Brain microvascular endothelial cell (primary cell): ENCODE measurements at regions not wholly inside any gene's neighbourhood (a gene's known extent, or its start where the extent isn't known, plus 50 kb on each side); places are given as distances from the start of the nearest gene placed in this dataset.

ENCODE experiments used
- DNase-seq: peaks from one replicate; pipeline ENCODE4 v3.0.0-alpha.2; 2020
- H3K27ac ChIP-seq: fragments of 250-450 bp; sonication (Bioruptor Pico); 2 replicates; pipeline ENCODE4 v1.5.1; 2020; ENCODE audit warnings: mild to moderate bottlenecking, moderate library complexity
- H3K27me3 ChIP-seq: fragments of 250-450 bp; sonication (Bioruptor Pico); replicated peaks from 2 replicates; pipeline ENCODE4 v1.5.1; 2020; ENCODE audit warnings: mild to moderate bottlenecking
- H3K36me3 ChIP-seq: fragments of 250-450 bp; sonication (Bioruptor Pico); replicated peaks from 2 replicates; pipeline ENCODE4 v1.5.1; 2020; ENCODE audit warnings: mild to moderate bottlenecking
- H3K4me3 ChIP-seq: 2 replicates; pipeline ENCODE4 v1.5.1; 2011; ENCODE audit warnings: low read depth, mild to moderate bottlenecking, control low read depth, low read length, moderate library complexity
- in situ Hi-C: cut with HindIII; loops from 2 replicates; pipeline ENCODE4 v1.10.0; 2017; ENCODE audit warnings: low sequenced_read_pairs, low pct_ligation_motif_present
- TF ChIP-seq, protein P1 (sequence below): IDR thresholded peaks from 2 replicates; pipeline ENCODE4 v1.5.1; 2011; ENCODE audit warnings: low read depth, mild to moderate bottlenecking, moderate library complexity, low read length, control low read depth, inconsistent platforms; ENCODE audit errors: missing control alignments

DNA sequence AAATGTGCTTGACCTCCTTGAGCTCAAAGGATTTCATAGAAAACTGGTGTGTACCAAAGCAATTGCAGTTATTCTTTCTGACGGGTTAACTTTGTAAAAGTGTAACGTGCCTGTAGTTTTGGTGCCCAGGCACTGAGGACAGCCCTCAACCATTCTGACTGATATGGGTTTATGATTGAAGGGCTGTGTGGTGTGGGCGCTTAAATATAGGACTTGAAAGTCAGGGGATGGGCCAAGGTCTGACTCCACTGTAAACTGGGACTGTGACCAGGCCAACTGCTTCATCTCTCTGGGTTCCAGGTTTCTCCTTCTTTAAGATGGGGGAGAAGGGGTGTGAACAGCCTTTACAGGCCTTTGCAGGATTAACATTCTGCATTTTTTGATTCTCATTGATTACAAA is 191.1 kb upstream of the ARHGAP20 start:
- Histone ChIP-seq H3K36me3 (no peaks in the 10 kb centered on the region), H3K27ac (no peak overlapping the region), H3K4me3 (no peak overlapping the region), H3K27me3 (no peaks in the 10 kb centered on the region)
- in situ Hi-C loops, result no loop called here
- TF ChIP-seq, protein P1, sequence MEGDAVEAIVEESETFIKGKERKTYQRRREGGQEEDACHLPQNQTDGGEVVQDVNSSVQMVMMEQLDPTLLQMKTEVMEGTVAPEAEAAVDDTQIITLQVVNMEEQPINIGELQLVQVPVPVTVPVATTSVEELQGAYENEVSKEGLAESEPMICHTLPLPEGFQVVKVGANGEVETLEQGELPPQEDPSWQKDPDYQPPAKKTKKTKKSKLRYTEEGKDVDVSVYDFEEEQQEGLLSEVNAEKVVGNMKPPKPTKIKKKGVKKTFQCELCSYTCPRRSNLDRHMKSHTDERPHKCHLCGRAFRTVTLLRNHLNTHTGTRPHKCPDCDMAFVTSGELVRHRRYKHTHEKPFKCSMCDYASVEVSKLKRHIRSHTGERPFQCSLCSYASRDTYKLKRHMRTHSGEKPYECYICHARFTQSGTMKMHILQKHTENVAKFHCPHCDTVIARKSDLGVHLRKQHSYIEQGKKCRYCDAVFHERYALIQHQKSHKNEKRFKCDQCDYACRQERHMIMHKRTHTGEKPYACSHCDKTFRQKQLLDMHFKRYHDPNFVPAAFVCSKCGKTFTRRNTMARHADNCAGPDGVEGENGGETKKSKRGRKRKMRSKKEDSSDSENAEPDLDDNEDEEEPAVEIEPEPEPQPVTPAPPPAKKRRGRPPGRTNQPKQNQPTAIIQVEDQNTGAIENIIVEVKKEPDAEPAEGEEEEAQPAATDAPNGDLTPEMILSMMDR, result no peak
- no peak for DNase-seq

DNA sequence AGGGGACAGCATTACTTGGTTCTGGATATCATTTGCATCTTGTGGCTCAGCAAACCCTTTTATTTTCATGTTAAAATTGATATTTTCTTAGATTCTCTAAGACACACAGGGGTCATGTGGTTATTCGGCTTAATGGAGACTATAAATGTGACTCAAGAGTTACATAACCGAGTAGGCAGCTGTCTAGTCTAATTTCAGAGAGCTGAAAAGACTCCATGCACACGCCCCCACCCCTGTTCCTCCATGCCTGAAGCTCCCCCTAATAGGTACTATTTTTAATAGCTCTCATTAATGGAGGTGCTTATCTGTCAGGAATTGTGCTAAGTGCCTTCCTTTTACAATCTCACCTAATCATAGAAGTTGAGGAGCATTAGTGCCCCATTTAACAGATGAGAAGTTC is 189.2 kb upstream of the ARHGAP20 start:
- no peak overlapping the region for H3K4me3 ChIP-seq
- TF ChIP-seq, protein P1, result no peak
- DNase-seq, result no peak
- no peaks in the 10 kb centered on the region for H3K27me3 ChIP-seq
- no peaks in the 10 kb centered on the region for H3K36me3 ChIP-seq
- no peak overlapping the region for H3K27ac ChIP-seq
- in situ Hi-C loops, result no loop called here

DNA sequence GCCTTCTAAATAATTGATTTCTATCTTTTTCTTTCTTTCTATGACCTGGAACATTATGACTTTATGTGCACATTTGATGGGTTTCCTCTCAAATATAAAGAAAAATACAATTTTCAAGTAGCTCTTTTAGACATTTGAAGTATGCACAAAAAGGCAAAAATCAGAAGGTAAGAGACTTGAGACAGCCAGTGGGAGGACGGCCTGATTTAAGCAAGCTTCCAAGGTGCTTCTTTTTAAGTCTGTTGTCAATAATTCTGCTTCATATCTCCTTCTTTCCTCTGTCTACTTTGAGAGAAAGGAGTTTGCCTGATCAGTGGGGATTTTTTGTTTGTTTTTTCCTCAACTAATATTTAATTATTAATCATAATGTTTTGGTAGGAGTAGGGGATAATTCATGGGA is 188.2 kb upstream of the ARHGAP20 start:
- Histone ChIP-seq H3K4me3 (no peak overlapping the region), H3K27me3 (no peaks in the 10 kb centered on the region), H3K36me3 (no peaks in the 10 kb centered on the region), H3K27ac (no peak overlapping the region)
- TF ChIP-seq, protein P1, result no peak
- in situ Hi-C loops, result no loop called here
- DNase-seq, result no peak

DNA sequence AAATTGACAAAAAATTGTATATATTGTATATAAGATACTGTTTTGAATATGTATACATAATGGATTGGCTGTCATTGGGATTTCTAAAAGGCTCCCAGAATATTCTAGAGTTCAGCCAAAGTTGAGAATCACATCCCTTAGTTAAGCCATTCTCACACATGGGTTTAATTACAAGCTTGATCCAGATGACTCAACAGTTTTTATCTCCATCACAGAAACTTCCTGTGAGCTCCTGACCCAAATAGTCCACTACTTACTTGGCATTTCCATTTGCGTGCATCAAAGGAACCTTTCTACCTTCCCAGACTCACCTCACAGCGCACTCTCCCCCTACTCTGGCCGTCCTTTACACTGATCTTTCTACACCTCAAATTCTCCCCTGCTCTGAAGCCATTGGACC is 184.8 kb upstream of the ARHGAP20 start:
- Histone ChIP-seq H3K27me3 (no peaks in the 10 kb centered on the region), H3K27ac (no peak overlapping the region), H3K4me3 (no peak overlapping the region), H3K36me3 (no peaks in the 10 kb centered on the region)
- TF ChIP-seq, protein P1, result no peak
- DNase-seq, result peak; percentile 13
- in situ Hi-C loops, result no loop called here

DNA sequence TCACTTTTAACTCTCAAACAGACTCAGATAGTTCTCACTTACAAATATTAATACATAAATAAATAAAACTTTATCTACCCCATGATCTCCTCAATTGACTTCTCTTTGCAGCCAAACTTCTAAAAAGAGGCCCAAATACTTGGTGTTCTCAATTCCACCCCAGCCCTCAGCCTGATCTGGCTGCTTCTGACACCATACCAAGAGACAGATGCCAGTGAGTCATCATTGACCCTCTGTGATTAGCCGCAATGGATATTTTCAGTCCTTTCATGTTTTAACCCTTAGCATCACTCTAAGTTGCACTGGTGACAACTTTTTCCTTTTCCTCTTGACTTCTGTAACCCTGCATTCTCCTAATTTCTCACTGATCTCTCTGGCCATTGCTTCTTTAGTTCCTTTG is 184.1 kb upstream of the ARHGAP20 start:
- Histone ChIP-seq H3K4me3 (no peak overlapping the region), H3K36me3 (no peaks in the 10 kb centered on the region), H3K27me3 (no peaks in the 10 kb centered on the region), H3K27ac (peak overlapping the region; percentile 35)
- DNase-seq, result peak; percentile 74
- TF ChIP-seq, protein P1, result no peak
- in situ Hi-C loops, result no loop called here

DNA sequence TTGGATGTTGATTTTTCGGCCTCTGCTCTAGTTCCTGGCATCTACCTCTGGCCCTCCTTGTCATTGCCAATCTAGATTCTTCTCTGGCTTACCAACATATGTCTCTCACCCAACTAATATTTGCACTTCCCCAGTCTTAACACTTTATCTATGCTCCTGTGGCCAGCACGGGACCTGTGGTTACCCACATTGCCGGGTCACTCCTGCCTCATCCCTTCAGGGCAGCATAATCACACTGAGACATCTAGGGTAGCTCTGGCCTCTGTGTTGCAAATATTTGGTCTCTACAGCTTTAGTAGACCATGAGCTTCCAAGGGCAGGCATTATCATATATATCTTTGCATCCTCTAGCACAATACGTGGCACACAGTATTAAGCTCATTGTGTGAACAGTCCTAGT is 182.0 kb upstream of the ARHGAP20 start:
- TF ChIP-seq, protein P1, result no peak
- in situ Hi-C loops, result no loop called here
- H3K36me3 ChIP-seq, result no peaks in the 10 kb centered on the region

More for the DNA sequence above, 182.0 kb upstream of the ARHGAP20 start:
- H3K4me3 ChIP-seq, result no peak overlapping the region
- DNase-seq, result no peak
- H3K27me3 ChIP-seq, result no peaks in the 10 kb centered on the region
- no peak overlapping the region for H3K27ac ChIP-seq
